GM18520 (cell line): ENCODE measurements at regions not wholly inside any gene's neighbourhood (a gene's known extent, or its start where the extent isn't known, plus 50 kb on each side); places are given as distances from the start of the nearest gene placed in this dataset.

Experiments used
- ATAC-seq: cut with Tn5 transposase; IDR thresholded peaks from one replicate; pipeline ENCODE4 v1.9.1; 2021; ENCODE audit not compliant: unreplicated experiment

- no peak for ATAC-seq
Observed at GRCh38 chr2:15789381-15790062, 150.8 kb upstream of the MYCN start.

DNA sequence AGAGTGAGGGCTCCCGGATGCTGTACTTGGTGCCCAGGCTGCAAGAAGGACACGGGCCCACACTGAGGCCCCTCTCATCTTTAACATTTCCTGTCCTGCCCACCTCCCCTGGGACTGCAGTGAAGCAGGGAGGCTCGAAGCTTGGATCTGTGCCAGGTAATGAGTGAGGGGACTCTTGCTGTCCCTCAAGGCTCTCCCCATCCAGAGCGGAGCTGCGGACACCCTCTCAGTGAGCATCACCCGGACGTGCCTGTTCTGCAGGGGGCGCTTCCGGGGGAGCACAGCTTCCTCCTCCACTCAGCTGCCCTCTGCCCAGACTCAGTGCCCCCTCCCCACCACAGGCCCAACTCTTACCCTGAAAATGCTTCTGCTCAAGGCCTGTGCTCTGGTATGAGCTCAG, 150.0 kb upstream of the MYCN start:
- ATAC-seq, result no peak

GRCh38 chr2:15790838-15791237, 149.5 kb upstream of the MYCN start:
- ATAC-seq, result no peak

DNA sequence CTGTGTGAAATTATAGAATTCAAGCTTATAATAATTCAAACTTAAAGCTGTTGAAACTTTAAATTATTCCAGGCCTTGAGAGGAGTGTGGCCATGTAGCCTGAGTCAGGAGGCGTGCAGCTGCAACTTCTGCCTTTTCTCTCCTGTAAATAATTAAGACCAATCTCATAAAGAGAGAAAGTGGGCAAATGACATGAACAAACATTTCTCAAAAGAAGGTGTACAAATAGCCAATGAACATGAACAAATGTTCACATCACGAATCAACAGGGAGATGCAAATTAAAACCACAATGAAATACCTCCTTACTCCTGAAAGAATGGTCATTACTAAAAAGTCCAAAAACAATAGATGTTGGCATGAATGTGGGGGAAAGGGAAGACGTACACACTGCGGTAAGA, 149.1 kb upstream of the MYCN start:
- no peak for ATAC-seq

- no peak for ATAC-seq
Observed at GRCh38 chr2:15792331-15792730, 148.0 kb upstream of the MYCN start.

DNA sequence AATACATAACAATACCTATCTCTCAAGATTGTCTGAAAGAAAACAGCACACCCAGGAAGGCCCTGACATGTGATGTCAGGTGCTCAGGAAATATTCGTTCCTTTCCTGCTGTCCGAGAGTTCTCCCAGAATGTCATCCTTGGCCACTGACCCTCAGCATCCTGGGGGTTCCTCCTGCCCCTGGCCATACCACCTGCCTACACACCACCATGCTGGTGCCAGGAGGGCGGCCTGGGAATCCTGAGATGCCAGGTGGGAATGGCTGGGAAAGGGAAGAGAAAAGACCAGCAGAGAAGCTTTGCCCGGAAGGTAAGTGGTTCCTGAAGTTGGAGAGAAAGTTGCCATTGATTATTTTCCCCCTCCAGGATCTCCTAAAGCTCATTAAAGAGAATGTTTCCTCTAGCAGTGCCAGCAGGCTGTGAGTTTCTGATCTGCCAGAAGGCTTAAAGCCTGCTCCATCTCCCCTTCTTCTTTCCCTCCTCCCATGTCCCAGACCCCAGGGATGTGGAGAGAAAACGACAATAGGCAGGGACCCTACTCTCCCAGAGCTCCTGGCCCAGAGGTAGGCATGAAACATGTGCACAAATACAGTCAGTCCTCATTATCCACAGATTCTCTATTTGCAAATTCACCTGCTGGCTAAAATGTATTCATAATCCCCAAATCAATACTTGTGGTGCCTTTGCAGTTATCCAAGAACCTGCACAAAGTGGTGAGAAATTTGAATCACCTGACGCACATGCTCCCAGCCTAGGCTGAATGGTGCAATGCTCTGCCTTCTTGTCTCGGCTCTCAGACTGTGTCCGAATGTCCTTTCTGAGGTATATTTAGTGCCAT, 147.1 kb upstream of the MYCN start:
- no peak for ATAC-seq

GRCh38 chr2:15793978-15794377, 146.4 kb upstream of the MYCN start:
- ATAC-seq, result no peak

GRCh38 chr2:15794608-15795134, 145.7 kb upstream of the MYCN start:
- no peak for ATAC-seq

DNA sequence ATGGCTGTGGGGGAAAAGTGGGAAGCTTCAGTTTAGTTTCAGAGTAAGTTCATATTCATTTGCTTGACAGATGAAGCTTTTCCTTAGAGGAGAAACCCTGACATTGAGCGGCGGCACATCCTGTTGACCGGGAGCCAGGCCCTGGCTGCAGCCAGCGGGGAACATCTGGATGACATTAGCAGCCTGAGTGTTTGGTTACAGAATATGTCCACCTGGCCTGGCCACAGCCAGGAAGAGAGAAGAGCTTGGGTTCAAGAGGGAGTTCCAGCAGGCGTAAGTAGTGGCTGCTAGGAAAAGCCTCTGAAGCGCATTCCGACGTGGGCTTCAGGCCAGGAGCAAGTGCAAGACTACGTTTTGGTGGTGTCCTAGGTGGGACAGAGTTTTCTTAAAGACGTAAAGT, 144.9 kb upstream of the MYCN start:
- ATAC-seq, result no peak

DNA sequence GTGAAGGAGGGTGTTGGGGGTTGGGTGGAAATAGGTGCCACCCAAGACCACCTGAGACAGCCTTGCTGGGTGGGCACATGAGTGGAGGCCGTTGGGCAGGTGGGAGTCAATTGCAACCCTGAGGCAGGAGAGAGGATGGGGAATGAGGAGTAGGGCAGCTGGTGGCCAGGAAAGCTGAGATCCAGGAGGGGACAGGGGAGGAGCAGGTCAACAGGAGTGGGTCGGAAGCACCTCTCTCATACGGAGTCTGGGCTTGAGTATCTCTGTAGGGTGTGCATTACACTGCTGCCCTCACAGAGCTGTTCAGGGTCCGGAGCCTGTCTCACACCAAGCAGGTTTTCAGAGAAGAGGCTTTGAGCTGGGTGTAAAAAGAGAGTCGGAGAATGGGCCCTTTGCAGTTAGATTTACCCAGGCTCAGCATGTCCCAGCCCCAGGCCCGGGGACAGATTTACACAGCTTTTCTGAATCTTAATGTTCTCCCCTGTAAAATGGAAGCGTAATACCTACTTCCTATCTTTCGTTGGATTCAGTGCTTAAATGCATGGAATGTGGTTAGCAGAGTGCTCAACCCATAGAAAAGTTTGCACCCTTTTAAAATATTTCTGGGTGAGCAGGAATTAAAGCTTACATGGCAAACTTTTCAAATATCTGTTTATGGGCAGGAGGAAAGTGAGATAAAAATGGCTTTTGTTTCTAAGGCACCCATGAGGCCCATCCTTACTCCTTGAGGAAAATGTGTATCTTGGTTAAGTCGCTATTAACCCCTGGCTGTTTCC, 144.0 kb upstream of the MYCN start:
- ATAC-seq, result no peak

GRCh38 chr2:15797231-15797938, 143.0 kb upstream of the MYCN start:
- no peak for ATAC-seq

GRCh38 chr2:15797939-15798281, 142.4 kb upstream of the MYCN start:
- ATAC-seq, result no peak

GRCh38 chr2:15798701-15799431, 141.5 kb upstream of the MYCN start:
- ATAC-seq, result no peak

DNA sequence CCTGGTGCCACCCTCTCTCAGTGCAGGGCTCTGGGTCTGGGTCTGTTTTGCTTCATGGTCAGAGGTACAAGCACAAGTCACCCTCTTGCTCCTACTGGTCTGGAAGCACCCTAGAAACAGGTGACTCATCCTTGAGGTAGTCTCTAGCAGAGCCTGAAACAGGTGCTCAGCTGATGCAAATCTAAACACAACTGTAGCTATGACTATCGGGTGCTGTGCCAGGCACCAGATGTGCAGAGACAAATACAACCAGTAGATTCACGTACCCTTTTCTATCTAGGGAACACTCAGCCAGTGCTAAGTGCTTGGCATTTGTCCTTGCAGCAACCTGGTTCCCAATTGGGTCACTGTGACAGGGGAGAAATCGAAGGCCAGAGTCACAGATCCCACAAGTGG, 140.9 kb upstream of the MYCN start:
- ATAC-seq, result no peak

DNA sequence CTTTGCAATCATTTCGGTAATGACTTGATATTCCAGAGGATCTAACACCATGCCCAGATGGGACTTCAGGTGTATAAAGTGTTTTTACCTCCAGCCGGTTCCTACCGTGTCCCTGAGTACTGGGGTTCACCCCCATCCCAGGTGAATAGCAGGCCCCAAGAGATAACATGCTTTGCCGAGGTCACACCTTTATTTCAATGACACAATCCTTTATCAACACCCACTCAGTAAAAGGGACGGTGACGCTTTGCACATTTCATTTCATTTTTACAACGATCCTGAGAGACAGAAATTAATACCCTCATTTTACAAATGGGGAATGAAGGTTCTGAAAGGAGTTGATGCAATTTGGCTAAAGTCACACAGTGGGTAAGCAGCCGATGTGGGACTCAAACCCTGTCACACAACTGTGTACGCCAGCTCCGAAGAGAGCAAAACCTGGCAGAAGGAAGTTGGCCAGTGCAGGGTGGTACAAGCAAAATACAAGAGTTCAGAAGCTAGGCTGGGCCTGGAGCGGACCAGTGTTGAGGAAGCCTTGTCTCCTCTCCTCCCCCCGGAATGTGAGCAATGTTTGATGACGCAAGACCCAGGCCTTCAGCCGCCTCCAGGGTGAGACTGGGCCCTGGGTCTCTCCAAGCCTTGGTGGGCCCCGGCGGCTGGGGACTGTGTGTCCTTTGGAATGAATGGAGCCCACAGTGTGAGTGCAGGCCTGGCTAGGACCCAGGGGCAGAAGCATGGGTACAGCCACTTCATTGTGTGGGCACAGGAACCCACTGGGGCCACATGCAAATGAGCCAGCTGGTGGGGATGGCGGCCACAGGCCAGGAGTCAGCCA, 139.6 kb upstream of the MYCN start:
- ATAC-seq, result no peak

GRCh38 chr2:15801439-15801838, 138.9 kb upstream of the MYCN start:
- ATAC-seq, result no peak

DNA sequence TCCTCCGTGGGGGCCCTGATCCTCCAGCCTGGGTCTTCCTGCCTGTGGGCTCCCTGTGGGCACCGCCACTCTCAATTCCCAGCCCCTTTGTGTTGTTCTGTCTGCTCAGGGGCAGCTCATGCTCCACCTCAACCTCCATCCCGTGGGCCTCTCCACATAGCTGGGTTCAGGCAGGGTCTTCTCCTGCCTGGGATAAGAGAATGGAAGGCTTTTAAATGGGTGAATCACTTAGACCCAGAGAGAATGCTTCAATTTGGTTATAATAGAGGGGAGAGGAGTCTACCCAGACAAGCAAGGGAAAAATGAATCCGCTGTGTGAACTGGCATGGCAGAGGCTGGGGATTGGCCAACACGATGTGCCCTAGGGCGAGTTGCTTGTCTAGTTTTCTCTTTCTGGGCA, 138.4 kb upstream of the MYCN start:
- no peak for ATAC-seq

GRCh38 chr2:15802657-15803542, 137.4 kb upstream of the MYCN start:
- no peak for ATAC-seq
